ENCODE measurements at regions not wholly inside any gene's neighbourhood (a gene's known extent, or its start where the extent isn't known, plus 50 kb on each side); places are given as distances from the start of the nearest gene placed in this dataset.
"Not testable (repeated sequence)": the region's sequence is repeated elsewhere in the genome, so short reads cannot be mapped to it uniquely, and the experiment has no call there.

DNA sequence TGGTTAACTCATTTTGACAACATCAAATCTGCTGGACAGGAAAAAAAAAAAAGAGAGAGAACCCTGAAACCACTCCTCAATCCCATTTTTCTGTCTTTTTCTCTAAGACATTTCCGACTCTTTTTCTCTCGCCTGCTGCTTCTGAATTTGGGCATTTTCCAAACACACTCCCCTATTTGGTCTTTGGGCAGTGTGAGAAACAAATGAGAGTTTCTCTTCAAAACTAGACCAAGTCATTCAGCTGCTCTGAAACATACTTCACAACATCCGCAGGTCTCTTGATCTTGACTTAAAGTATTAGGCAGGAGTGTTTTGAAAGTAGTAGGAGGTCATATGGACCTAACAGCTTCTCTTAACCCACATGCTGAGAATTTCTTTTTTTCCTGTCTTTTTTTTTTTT is 364.8 kb upstream of the ESRRG start:
- no peak for FAIRE-seq

GRCh38 chr1:217079584-217079983 is 356.4 kb upstream of the ESRRG start:
- no peak for FAIRE-seq

- no peak for FAIRE-seq
These were observed 355.7 kb upstream of the ESRRG start for GRCh38 chr1:217078959-217079358.

GRCh38 chr1:217078078-217078690 is 355.0 kb upstream of the ESRRG start:
- no peak for FAIRE-seq

- FAIRE-seq: no peak
These were observed 354.2 kb upstream of the ESRRG start for GRCh38 chr1:217077426-217077825.

GRCh38 chr1:217076902-217077301 is 353.7 kb upstream of the ESRRG start:
- no peak for FAIRE-seq

DNA sequence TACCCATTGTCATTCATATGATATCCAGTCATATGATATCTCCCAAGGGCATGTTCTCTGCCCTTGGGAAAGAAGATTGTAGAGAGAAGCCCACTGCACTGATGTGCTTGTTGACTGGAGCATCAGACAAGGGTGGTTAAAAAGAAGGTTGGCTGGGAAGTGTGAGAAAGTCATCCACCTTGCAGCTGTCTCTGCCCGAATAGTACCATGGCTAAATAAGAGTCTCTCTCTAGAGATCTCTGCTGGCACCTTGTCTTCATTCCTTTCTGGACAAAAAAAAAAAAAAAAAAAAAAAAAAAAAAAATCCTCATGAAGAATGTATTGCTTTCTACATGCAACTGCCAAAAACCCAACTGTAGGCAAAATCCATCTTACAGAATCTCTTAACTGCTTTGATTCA is 349.7 kb upstream of the ESRRG start:
- no peak for FAIRE-seq

DNA sequence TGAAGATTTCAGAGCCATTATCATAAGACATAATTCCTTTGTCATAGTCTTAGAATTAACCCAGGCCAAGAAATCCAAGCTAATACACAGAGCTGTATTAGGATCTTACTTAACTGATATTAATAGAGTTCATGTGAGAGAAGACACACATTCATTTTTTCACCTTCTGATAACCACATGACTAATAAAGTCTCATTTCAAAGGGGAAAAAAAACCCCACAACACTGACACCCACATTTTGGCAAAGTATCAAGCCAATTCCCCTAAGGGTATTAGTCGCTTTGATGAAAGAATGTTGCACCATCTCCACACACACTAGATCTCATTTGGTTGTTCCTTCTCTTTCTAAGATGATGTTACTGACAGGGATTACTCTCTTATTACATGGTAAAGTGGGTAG is 344.4 kb upstream of the ESRRG start:
- no peak for FAIRE-seq

DNA sequence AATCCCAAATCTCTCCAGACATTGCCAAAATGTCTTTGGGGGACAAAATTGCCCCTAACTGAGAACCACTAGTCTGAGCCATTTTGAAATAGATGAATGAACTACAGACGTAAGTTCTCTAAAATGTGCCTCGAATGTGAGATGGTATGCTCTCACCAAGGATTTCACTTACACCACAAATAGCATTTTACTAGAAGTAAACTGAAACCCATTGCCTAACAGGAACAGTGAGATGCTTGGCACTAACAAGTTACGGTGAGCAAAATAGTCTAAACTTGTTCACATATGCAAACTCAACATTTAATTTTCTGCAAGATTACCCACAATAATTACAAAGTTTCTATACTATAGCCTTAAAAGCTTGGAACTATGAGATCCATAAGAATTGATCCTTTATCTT is 343.6 kb upstream of the ESRRG start:
- FAIRE-seq: no peak

GRCh38 chr1:217063172-217063908 is 340.1 kb upstream of the ESRRG start:
- no peak for FAIRE-seq

- no peak for FAIRE-seq
These were observed 339.4 kb upstream of the ESRRG start for GRCh38 chr1:217062586-217062985.

GRCh38 chr1:217059401-217059800 is 336.2 kb upstream of the ESRRG start:
- FAIRE-seq: no peak

DNA sequence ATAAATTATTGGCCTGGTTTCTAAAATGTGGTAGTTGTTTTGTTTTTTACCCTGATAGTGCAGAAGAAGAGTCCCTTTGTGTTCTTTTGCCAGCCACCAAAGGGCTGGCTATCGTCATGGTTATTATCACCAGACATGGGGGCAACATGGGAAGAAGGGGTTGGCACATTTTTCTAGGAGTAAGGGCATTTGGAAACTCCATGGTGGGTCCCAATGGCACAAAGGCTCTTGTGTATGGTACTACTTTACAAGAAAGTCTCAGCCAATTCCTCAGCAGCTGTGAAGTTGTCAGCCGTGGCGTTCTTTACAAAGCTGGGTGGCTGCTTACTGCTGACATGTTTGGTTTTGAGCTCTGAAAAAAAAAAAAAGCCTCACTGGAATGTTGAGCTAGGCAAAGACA is 330.4 kb upstream of the ESRRG start:
- no peak for FAIRE-seq

- FAIRE-seq: no peak
These were observed 329.4 kb upstream of the ESRRG start for GRCh38 chr1:217052626-217053025.

GRCh38 chr1:217052196-217052595 is 329.0 kb upstream of the ESRRG start:
- no peak for FAIRE-seq

DNA sequence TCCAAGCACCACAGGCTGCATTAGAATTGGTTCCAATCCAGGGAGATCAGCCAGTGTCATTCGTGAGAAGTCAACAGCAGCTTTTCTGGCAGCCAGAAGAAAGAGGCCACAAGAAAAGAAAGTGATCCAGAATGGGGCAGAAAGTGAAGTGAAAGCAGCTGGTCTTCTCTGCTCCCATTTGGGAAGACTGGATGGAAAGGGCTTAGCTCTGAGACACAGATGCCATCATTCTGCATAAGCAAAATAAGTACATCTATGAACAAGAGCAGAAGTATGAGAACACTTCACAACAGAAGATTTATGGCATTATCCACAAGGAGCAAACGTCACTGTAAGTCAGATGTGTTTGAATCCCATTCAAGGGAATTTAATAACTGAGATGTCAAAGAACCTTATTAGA is 326.5 kb upstream of the ESRRG start:
- FAIRE-seq: no peak

DNA sequence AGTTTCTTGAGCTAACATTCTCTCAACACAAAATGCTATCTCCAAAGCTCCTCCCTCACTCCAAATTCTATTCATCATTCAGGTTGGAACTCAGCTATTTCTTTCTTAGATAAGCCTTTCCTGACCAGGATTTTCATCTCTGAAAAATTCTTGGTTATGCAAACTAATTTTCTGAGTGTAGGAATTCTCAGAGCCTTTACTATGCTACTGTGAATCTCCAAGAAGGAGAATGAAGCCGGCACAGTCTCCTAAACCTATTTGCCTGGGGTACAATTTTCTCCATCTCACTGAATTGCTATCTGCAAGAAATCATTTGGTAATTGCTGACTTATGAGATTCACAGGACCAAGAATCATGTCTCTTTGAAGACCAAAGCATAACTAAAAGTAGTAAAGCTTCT is 325.9 kb upstream of the ESRRG start:
- FAIRE-seq: no peak

- no peak for FAIRE-seq
These were observed 325.0 kb upstream of the ESRRG start for GRCh38 chr1:217048104-217048707.

DNA sequence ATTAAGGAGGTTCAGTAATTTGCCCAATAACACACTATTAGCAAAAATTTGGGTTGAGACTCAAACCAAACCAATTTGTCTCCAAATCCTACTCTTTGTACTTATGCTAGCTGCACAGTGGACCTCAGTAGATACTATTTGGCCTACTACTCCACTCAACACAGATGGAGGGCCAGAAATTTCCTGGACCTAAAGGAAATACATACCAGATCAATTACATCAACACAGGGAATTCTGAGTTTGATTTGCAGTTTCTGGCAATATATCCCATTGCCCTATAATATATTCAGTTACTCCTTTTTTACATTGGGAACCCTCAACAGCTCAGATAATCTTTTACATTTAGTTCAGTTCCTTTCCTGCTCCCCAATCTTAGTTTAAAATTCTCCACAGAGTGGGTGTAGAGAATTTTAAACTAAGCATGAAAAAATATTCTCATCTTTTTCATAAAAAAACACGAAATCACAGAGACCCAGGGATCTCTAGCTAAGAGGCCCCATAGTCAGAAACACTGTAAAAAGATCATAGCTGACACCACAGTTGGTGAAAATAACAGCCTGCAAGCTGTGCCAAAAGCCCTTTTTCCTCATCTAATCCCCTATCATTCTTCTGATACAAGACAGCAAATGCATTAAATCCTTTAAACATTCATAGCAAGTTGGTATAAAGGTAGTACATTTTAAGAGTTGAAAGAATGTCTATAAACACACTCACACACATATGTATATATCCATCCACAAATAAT is 317.7 kb upstream of the ESRRG start:
- no peak for FAIRE-seq

GRCh38 chr1:217039926-217040325 is 316.7 kb upstream of the ESRRG start:
- no peak for FAIRE-seq

DNA sequence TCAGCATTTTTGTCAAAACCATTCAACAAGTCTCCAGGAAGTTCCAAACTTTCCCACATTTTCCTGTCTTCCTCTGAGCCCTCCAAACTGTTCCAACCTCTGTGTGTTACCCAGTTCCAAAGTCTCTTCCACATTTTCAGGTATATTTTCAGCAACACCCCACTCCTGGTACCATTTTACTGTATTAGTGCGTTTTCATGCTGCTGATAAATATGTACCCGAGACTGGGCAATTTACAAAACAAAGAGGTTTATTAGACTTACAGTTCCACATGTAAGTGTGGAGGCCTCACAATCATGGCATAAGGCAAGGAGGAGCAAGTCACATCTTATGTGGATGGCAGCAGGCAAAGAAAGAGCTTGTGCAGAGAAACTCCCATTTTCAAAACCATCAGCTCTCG is 315.9 kb upstream of the ESRRG start:
- not testable (repeated sequence) for FAIRE-seq

DNA sequence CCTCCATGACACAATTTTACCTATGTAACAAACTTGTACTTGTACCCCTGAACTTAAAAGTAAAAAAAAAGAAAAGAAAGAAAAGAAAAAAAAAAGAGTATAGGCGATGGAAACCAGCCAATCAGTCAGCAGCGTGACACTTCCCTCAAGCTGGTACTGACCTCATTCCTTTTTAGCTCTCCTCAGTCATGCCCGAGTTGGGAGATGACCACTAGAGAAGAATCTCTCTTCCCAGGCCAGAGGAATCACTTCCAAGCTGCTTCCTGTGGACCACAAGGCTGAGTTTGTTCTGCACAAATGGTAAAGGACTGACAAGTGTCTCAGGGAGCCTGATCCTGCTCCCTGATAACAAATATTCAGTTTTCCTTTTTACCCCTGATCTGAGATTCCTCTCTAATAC is 313.5 kb upstream of the ESRRG start:
- no peak for FAIRE-seq

DNA sequence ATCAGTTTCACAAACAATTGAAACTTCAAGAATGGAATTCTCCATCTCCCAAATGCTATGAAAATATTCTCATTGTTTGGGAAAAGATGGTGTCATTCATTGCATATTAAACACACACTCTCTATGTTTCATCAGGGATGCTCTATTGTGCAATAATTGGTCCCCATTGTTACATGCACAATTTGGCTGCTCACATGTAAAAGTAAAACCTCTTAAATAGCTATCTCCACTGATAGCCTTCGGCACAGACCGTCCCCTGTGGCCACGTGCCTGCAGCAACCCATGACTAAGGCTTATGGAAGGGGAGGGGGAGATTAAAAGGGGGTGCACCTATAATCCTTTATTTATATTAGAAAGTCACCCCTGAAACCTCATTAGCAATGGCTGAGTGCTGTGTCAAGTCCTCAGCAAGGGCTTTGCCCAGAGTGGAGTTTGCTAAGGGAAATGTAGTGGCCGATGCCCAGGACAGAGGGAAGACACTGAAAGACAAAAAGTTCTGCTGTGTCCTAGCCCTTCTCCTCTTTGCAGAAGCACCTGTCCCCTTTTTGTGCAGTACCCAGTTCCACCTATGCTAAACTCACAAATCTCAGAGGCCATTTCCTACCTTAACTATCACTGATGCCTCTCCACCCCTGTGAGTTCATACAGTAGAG is 309.6 kb upstream of the ESRRG start:
- FAIRE-seq: no peak
